ENCODE measurements at regions not wholly inside any gene's neighbourhood (a gene's known extent, or its start where the extent isn't known, plus 50 kb on each side); places are given as distances from the start of the nearest gene placed in this dataset.

DNA sequence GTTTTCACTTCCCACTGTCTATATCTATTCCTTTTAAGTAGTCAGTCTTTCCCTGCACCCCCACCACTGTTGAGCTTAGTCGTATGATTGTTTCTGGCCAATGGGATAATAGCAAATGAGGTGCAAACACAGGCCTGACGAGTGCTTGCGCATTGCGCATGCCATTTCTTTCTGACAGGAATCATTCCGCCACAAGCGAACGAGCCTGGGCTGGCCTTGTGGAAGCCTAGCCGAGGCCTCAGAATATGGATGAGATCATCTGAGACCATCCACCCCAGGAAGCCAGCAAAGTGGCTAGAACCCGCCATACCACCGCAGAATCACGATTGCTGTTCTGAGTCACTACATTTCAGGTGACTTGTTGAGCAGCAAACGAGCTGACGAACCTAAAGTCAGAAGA lies 52.2 kb upstream of the PRL start:
- Histone ChIP-seq H3K4me3 (no peak overlapping the region), H3K9ac (ENCODE audit: insufficient read length) (no peak overlapping the region), H3K9me3 (ENCODE audit: low read depth, low read length) (no peaks in the 10 kb centered on the region), H3K36me3 (ENCODE audit: insufficient read depth, low read length) (no peaks in the 10 kb centered on the region), H3K27ac (no peak overlapping the region)
- no peak for DNase-seq (ENCODE audit: low read depth, low spot score)
- TF ChIP-seq POLR2AphosphoS5 (IDR thresholded peaks at IDR 0.05; ENCODE audit: borderline replicate concordance, low read depth, low read length) (no peak), EZH2 (IDR thresholded peaks at IDR 0.05) (no peak), FOXP2 (optimal IDR thresholded peaks at IDR 0.05; ENCODE audit: control extremely low read depth, extremely low read length, insufficient read depth) (no peak)

DNA sequence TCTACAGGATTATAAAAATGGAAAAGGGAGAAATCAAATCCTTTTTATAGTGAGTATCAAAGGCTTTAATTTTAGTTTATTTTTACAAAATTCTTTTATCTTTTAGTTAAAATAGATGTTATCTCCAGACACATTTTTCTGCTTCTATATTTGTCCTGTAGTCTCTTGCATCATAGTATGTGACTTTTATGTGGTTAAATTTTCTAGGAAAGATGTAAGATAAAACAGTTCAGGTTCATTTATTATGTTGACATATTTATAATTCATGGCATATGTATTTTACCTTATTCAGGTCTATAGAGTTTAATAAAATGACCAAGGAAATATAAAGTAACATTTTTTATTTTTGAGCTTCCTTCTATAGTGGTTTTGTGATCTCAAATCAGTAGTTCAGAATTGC lies 52.7 kb upstream of the PRL start:
- Histone ChIP-seq H3K4me3 (no peak overlapping the region), H3K9me3 (ENCODE audit: low read depth, low read length) (no peaks in the 10 kb centered on the region), H3K36me3 (ENCODE audit: insufficient read depth, low read length) (no peaks in the 10 kb centered on the region), H3K9ac (ENCODE audit: insufficient read length) (no peak overlapping the region), H3K27ac (no peak overlapping the region)
- DNase-seq (ENCODE audit: low read depth, low spot score), result no peak
- TF ChIP-seq POLR2AphosphoS5 (IDR thresholded peaks at IDR 0.05; ENCODE audit: borderline replicate concordance, low read depth, low read length) (no peak), EZH2 (IDR thresholded peaks at IDR 0.05) (no peak), FOXP2 (optimal IDR thresholded peaks at IDR 0.05; ENCODE audit: control extremely low read depth, extremely low read length, insufficient read depth) (no peak)

DNA sequence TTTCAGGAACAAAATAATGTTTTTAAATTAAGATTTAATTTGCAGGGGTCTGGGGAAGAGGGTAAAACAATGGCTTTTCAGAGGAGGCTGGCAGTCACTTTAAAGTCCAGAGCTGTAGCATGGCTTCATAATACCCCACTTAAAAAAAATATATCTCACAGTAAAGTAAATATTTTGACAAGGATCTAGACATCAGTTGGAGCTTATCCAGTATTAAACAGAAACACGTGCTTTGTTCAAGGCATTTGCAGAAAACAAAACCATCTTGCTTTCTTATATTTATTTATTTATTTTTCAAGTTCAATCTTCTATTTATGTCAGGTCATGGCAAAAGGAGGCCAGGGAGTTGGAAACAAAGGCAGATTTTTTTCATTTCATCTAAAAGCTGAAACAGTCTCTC lies 53.3 kb upstream of the PRL start:
- Histone ChIP-seq H3K9ac (ENCODE audit: insufficient read length) (no peak overlapping the region), H3K36me3 (ENCODE audit: insufficient read depth, low read length) (no peaks in the 10 kb centered on the region), H3K27ac (no peak overlapping the region), H3K9me3 (ENCODE audit: low read depth, low read length) (no peaks in the 10 kb centered on the region), H3K4me3 (no peak overlapping the region)
- no peak for TF ChIP-seq FOXP2 (optimal IDR thresholded peaks at IDR 0.05; ENCODE audit: control extremely low read depth, extremely low read length, insufficient read depth)
- TF ChIP-seq EZH2 (IDR thresholded peaks at IDR 0.05), result no peak
- no peak for TF ChIP-seq POLR2AphosphoS5 (IDR thresholded peaks at IDR 0.05; ENCODE audit: borderline replicate concordance, low read depth, low read length)
- no peak for DNase-seq (ENCODE audit: low read depth, low spot score)

DNA sequence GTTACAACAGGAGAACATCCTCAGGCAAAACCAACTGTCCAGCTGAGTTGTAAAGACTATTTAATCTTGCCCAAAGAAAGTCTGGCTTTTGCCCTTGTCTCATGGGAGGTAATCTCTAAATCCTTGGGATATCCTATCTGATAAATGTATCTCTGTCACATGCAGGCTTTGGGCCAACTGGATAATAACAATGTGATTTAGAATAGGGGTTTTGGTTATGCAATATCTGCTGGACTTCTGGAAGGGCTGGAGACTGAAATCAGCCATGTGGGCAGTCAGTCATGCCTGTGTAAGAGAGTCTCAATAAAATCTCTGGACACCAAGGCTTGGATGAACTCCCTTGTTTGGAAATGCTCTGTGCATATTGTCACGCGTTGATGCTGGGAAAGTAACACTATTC lies 56.3 kb upstream of the PRL start:
- Histone ChIP-seq H3K36me3 (ENCODE audit: insufficient read depth, low read length) (no peaks in the 10 kb centered on the region), H3K9me3 (ENCODE audit: low read depth, low read length) (no peaks in the 10 kb centered on the region), H3K27ac (no peak overlapping the region), H3K9ac (ENCODE audit: insufficient read length) (no peak overlapping the region), H3K4me3 (no peak overlapping the region)
- DNase-seq (ENCODE audit: low read depth, low spot score), result no peak
- no peak for TF ChIP-seq POLR2AphosphoS5 (IDR thresholded peaks at IDR 0.05; ENCODE audit: borderline replicate concordance, low read depth, low read length)
- TF ChIP-seq EZH2 (IDR thresholded peaks at IDR 0.05), result no peak
- no peak for TF ChIP-seq FOXP2 (optimal IDR thresholded peaks at IDR 0.05; ENCODE audit: control extremely low read depth, extremely low read length, insufficient read depth)

DNA sequence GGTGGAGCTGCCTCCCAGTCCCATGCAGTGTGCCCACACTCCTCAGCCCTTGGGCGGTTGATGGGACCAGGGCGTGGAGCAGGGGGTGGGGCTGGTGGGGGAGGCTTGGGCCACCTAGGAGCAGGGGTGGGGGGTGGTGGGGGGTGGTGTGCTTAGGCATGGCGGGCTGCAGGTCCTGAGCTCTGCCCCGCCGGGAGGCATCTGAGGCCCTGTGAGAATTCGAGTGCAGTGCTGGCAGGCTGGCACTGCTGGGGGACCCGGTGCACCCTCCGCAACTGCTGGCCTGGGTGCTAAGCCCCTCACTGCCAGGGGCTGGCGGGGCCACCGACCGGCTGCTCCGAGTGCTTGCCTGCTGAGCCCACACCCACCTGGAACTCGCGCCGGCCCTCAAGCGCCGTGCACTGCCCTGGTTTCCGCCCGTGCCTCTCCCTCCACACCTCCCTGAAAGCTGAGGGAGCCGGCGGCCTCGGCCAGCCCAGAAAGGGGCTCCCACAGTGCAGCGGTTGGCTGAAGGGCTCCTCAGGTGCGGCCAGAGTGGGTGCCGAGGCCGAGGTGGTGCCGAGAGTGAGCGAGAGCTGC lies 59.6 kb upstream of the PRL start:
- H3K36me3 ChIP-seq (ENCODE audit: insufficient read depth, low read length), result no peaks in the 10 kb centered on the region
- no peaks in the 10 kb centered on the region for H3K9me3 ChIP-seq (ENCODE audit: low read depth, low read length)
- no peak overlapping the region for H3K9ac ChIP-seq (ENCODE audit: insufficient read length)
- H3K4me3 ChIP-seq, result no peak overlapping the region
- no peak for DNase-seq (ENCODE audit: low read depth, low spot score)
- TF ChIP-seq FOXP2 (optimal IDR thresholded peaks at IDR 0.05; ENCODE audit: control extremely low read depth, extremely low read length, insufficient read depth) (no peak), POLR2AphosphoS5 (IDR thresholded peaks at IDR 0.05; ENCODE audit: borderline replicate concordance, low read depth, low read length) (no peak), EZH2 (IDR thresholded peaks at IDR 0.05) (no peak)
- H3K27ac ChIP-seq, result no peak overlapping the region

DNA sequence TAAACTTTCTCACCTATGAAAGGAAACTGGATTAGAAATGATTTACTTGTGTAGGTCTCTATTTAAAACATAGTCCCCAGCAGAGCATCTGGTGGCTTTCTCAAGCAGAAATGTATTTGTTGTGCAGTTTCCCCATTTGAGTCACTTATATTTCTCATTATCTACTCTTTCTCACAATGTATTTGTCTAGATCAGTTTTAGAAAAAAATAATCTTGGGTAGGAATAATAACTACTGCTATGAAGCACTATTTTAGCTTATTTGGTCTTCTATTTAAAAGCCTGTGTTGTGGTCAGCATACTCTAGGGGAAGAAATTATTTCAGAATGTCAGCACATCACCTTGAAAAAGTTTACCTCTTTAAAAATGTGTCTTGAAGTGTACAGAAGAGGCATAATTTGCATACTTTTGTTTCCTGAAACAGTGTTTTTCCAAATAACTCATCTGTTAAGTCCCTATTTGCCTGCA lies 60.9 kb upstream of the PRL start:
- H3K9me3 ChIP-seq (ENCODE audit: low read depth, low read length), result no peaks in the 10 kb centered on the region
- no peak overlapping the region for H3K27ac ChIP-seq
- no peaks in the 10 kb centered on the region for H3K36me3 ChIP-seq (ENCODE audit: insufficient read depth, low read length)
- H3K4me3 ChIP-seq, result no peak overlapping the region
- H3K9ac ChIP-seq (ENCODE audit: insufficient read length), result no peak overlapping the region
- TF ChIP-seq EZH2 (IDR thresholded peaks at IDR 0.05) (no peak), POLR2AphosphoS5 (IDR thresholded peaks at IDR 0.05; ENCODE audit: borderline replicate concordance, low read depth, low read length) (no peak), FOXP2 (optimal IDR thresholded peaks at IDR 0.05; ENCODE audit: control extremely low read depth, extremely low read length, insufficient read depth) (no peak)
- DNase-seq (ENCODE audit: low read depth, low spot score), result no peak

DNA sequence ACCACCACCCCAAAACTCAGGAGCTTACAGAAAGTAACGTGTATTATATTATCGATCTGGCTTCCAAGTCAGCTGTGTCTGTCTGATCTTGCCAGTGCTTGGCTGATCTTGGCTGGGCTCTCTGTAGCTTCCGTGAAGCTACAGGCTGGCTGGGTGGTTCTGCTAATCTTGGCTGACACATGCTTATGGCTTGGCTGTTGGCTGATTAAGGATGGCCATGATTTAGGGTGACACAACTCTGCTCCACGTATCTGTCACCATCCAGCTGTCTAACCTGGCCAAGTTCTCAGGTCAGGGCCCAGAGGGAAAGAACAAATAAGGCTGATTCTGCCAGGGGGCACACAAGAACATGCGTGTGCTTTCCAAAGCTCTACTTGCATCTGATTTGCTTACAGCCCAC lies 64.7 kb upstream of the PRL start:
- DNase-seq (ENCODE audit: low read depth, low spot score), result no peak
- no peak overlapping the region for H3K27ac ChIP-seq
- no peaks in the 10 kb centered on the region for H3K36me3 ChIP-seq (ENCODE audit: insufficient read depth, low read length)
- H3K9me3 ChIP-seq (ENCODE audit: low read depth, low read length), result no peaks in the 10 kb centered on the region
- no peak for TF ChIP-seq POLR2AphosphoS5 (IDR thresholded peaks at IDR 0.05; ENCODE audit: borderline replicate concordance, low read depth, low read length)
- no peak for TF ChIP-seq EZH2 (IDR thresholded peaks at IDR 0.05)
- TF ChIP-seq FOXP2 (optimal IDR thresholded peaks at IDR 0.05; ENCODE audit: control extremely low read depth, extremely low read length, insufficient read depth), result no peak
- H3K4me3 ChIP-seq, result no peak overlapping the region
- no peak overlapping the region for H3K9ac ChIP-seq (ENCODE audit: insufficient read length)

DNA sequence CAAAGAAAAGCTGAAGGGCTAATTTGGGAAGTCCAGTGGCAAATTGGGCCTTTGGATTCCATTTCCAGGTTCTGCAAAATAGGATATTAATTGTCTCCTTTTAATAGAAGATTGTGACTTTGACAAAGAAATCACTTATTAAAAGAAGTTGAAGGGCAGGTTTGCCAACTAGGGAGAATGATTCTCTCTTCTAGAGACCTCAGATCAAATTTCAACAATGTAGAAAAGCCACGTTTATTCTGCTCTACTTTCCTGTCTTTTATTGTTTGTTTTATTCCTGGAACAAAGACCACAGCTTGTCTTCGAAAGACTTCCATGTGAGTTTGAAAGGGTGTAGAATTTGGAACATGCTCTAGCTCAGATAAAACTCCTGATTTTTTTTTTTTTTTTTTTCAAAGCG lies 65.5 kb upstream of the PRL start:
- Histone ChIP-seq H3K9me3 (ENCODE audit: low read depth, low read length) (no peaks in the 10 kb centered on the region), H3K9ac (ENCODE audit: insufficient read length) (no peak overlapping the region), H3K4me3 (no peak overlapping the region), H3K36me3 (ENCODE audit: insufficient read depth, low read length) (no peaks in the 10 kb centered on the region), H3K27ac (no peak overlapping the region)
- DNase-seq (ENCODE audit: low read depth, low spot score), result no peak
- TF ChIP-seq FOXP2 (optimal IDR thresholded peaks at IDR 0.05; ENCODE audit: control extremely low read depth, extremely low read length, insufficient read depth) (no peak), EZH2 (IDR thresholded peaks at IDR 0.05) (no peak), POLR2AphosphoS5 (IDR thresholded peaks at IDR 0.05; ENCODE audit: borderline replicate concordance, low read depth, low read length) (no peak)

DNA sequence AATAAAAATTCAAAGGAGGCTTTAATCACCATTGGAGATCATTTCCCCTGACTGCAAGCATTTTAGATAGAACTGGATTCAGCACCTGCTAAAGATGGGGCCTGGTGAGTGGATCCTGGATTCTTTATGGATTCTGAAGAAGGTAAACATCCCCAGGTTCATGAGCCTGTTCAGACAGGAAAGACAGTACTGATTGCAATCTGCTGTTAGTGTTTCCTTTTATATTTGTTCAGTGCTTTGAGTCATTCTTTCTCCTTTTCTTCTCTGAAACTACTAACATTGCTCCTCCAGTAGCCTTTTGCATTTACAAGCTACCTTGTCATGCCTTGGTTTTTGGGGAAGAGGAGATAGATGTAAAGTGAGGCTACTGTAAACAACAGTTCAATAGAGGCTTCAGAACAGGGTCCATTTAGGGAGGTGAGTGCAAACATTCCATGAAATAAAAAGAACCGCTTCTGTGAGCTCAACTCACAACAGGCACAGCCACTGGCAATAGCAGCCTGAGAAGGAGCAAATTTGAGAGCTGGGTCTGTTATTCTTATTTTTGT lies 66.4 kb upstream of the PRL start:
- Histone ChIP-seq H3K27ac (no peak overlapping the region), H3K9me3 (ENCODE audit: low read depth, low read length) (no peaks in the 10 kb centered on the region), H3K4me3 (no peak overlapping the region), H3K36me3 (ENCODE audit: insufficient read depth, low read length) (no peaks in the 10 kb centered on the region), H3K9ac (ENCODE audit: insufficient read length) (no peak overlapping the region)
- DNase-seq (ENCODE audit: low read depth, low spot score), result no peak
- TF ChIP-seq POLR2AphosphoS5 (IDR thresholded peaks at IDR 0.05; ENCODE audit: borderline replicate concordance, low read depth, low read length) (no peak), EZH2 (IDR thresholded peaks at IDR 0.05) (no peak), FOXP2 (optimal IDR thresholded peaks at IDR 0.05; ENCODE audit: control extremely low read depth, extremely low read length, insufficient read depth) (no peak)

Measured in SK-N-MC (cell line).